Calu3 (cell line): ENCODE measurements at regions not wholly inside any gene's neighbourhood (a gene's known extent, or its start where the extent isn't known, plus 50 kb on each side); places are given as distances from the start of the nearest gene placed in this dataset.

Experiments used
- BruUV-seq: library from RNA; stranded (reverse); fragments of 400-500 nt; replicated peaks from 2 replicates; lab custom pipeline; 2021; lab: Mats Ljungman, UMichigan
- CTCF ChIA-PET: fragments of 300-600 bp; sonication (Branson Sonifier 250); formaldehyde crosslinking; loops from one replicate; lab custom pipeline; 2022; ENCODE audit warnings: antibody characterized with exemption; lab: Charles Lee
- DNase-seq: peaks from one replicate; pipeline ENCODE4 v3.0.0; 2022
- H3K27ac Mint-ChIP-seq: one replicate; pipeline ENCODE4 v1.8.0; 2022; ENCODE audit warnings: mixed read lengths; ENCODE audit not compliant: unreplicated experiment
- H3K27me3 Mint-ChIP-seq: one replicate; pipeline ENCODE4 v1.8.0; 2022; ENCODE audit warnings: mixed read lengths; ENCODE audit not compliant: unreplicated experiment
- H3K36me3 Mint-ChIP-seq: one replicate; pipeline ENCODE4 v1.8.0; 2022; ENCODE audit warnings: mild to moderate bottlenecking, moderate library complexity, mixed read lengths; ENCODE audit not compliant: insufficient read depth, unreplicated experiment
- H3K4me1 Mint-ChIP-seq: one replicate; pipeline ENCODE4 v1.8.0; 2022; ENCODE audit warnings: mild to moderate bottlenecking, low read depth, mixed read lengths; ENCODE audit not compliant: unreplicated experiment
- H3K4me3 Mint-ChIP-seq: one replicate; pipeline ENCODE4 v1.8.0; 2022; ENCODE audit warnings: mild to moderate bottlenecking, low read depth, moderate library complexity, mixed read lengths; ENCODE audit not compliant: unreplicated experiment
- H3K9me3 Mint-ChIP-seq: one replicate; pipeline ENCODE4 v1.8.0; 2022; ENCODE audit warnings: low read depth, mixed read lengths; ENCODE audit not compliant: unreplicated experiment
- CTCF ChIP-seq: fragments of 200-600 bp; IDR thresholded peaks from one replicate; pipeline ENCODE4 v1.8.0; 2022; ENCODE audit warnings: antibody characterized with exemption; ENCODE audit not compliant: unreplicated experiment
- intact Hi-C: fragments of 100-400 bp; cut with micrococcal nuclease; formaldehyde crosslinking; loops from one replicate; pipeline ENCODE4 v1.10.0; 2022; ENCODE audit not compliant: unreplicated experiment

GRCh38 chrX:6890544-6891261, 256.8 kb upstream of the STS start:
- H3K36me3 Mint-ChIP-seq = no peaks in the 10 kb centered on the region
- DNase-seq = no peak
- H3K9me3 Mint-ChIP-seq = peaks cover 13% of the 10 kb centered on the region
- no peak overlapping the region for H3K4me3 Mint-ChIP-seq
- TF ChIP-seq CTCF = no peak
- CTCF ChIA-PET = interaction anchor here (0.6 kb wide), 1 partner anchor 951 kb away, joined by 3 read pairs; no protein-coding TSS in a partner anchor
- H3K27ac Mint-ChIP-seq = no peak overlapping the region
- no peaks in the 10 kb centered on the region for H3K27me3 Mint-ChIP-seq
- intact Hi-C loops = no loop called here
- H3K4me1 Mint-ChIP-seq = no peaks in the 10 kb centered on the region
- no TSS peak for BruUV-seq

GRCh38 chrX:6885909-6886308, 261.6 kb upstream of the STS start:
- H3K36me3 Mint-ChIP-seq = no peaks in the 10 kb centered on the region
- intact Hi-C loops = no loop called here
- H3K27ac Mint-ChIP-seq = no peak overlapping the region
- BruUV-seq = no TSS peak
- no peaks in the 10 kb centered on the region for H3K27me3 Mint-ChIP-seq
- peaks cover 3% of the 10 kb centered on the region for H3K9me3 Mint-ChIP-seq
- no peaks in the 10 kb centered on the region for H3K4me1 Mint-ChIP-seq
- no peak for DNase-seq
- no peak for TF ChIP-seq CTCF
- CTCF ChIA-PET = no interaction called here
- no peak overlapping the region for H3K4me3 Mint-ChIP-seq

GRCh38 chrX:6885396-6885795, 262.1 kb upstream of the STS start:
- H3K4me1 Mint-ChIP-seq = no peaks in the 10 kb centered on the region
- peaks cover 3% of the 10 kb centered on the region for H3K9me3 Mint-ChIP-seq
- CTCF ChIA-PET = no interaction called here
- no peak overlapping the region for H3K4me3 Mint-ChIP-seq
- H3K27me3 Mint-ChIP-seq = no peaks in the 10 kb centered on the region
- intact Hi-C loops = no loop called here
- BruUV-seq = no TSS peak
- no peak overlapping the region for H3K27ac Mint-ChIP-seq
- DNase-seq = no peak
- H3K36me3 Mint-ChIP-seq = no peaks in the 10 kb centered on the region
- TF ChIP-seq CTCF = no peak

GRCh38 chrX:6861456-6861855, 286.1 kb upstream of the STS start:
- no peak overlapping the region for H3K4me3 Mint-ChIP-seq
- no peak overlapping the region for H3K27ac Mint-ChIP-seq
- no peaks in the 10 kb centered on the region for H3K4me1 Mint-ChIP-seq
- BruUV-seq = no TSS peak
- DNase-seq = no peak
- peaks cover 11% of the 10 kb centered on the region for H3K9me3 Mint-ChIP-seq
- no peak for TF ChIP-seq CTCF
- H3K27me3 Mint-ChIP-seq = no peaks in the 10 kb centered on the region
- H3K36me3 Mint-ChIP-seq = peaks cover 3% of the 10 kb centered on the region
- CTCF ChIA-PET = no interaction called here
- intact Hi-C loops = no loop called here
